Nephron progenitor cell (in vitro differentiated cells): ENCODE measurements at regions not wholly inside any gene's neighbourhood (a gene's known extent, or its start where the extent isn't known, plus 50 kb on each side); places are given as distances from the start of the nearest gene placed in this dataset.

Experiments used
- DNase-seq: peaks from one replicate; pipeline ENCODE4 v3.0.0; 2021
- H3K27ac Mint-ChIP-seq: 2 replicates; pipeline ENCODE4 v1.8.0; 2021; ENCODE audit warnings: mild to moderate bottlenecking, moderate library complexity, mixed read lengths
- H3K27me3 Mint-ChIP-seq: 2 replicates; pipeline ENCODE4 v1.8.0; 2021; ENCODE audit warnings: mild to moderate bottlenecking, low read depth, mixed read lengths; ENCODE audit not compliant: poor library complexity
- H3K36me3 Mint-ChIP-seq: 2 replicates; pipeline ENCODE4 v1.8.0; 2021; ENCODE audit warnings: low read depth, mixed read lengths
- H3K4me1 Mint-ChIP-seq: 2 replicates; pipeline ENCODE4 v1.8.0; 2021; ENCODE audit warnings: mixed read lengths
- H3K4me3 Mint-ChIP-seq: 2 replicates; pipeline ENCODE4 v1.8.0; 2021; ENCODE audit warnings: mild to moderate bottlenecking, moderate library complexity, mixed read lengths
- H3K9me3 Mint-ChIP-seq: 2 replicates; pipeline ENCODE4 v1.8.0; 2021; ENCODE audit warnings: mild to moderate bottlenecking, moderate library complexity, mixed read lengths
- CTCF ChIP-seq: fragments of 200-600 bp; sonication (generic); IDR thresholded peaks from 2 replicates; pipeline ENCODE4 v1.5.0; 2021; ENCODE audit warnings: antibody characterized with exemption

GRCh38 chr2:223107825-223108224 lies 55.8 kb downstream of the KCNE4 start:
- Mint-ChIP-seq H3K4me1 (peaks cover 5% of the 10 kb centered on the region), H3K36me3 (no peaks in the 10 kb centered on the region), H3K4me3 (no peak overlapping the region), H3K9me3 (peaks cover 8% of the 10 kb centered on the region), H3K27ac (no peak overlapping the region), H3K27me3 (no peaks in the 10 kb centered on the region)
- no peak for DNase-seq
- no peak for TF ChIP-seq CTCF

GRCh38 chr2:223108351-223109050 lies 56.5 kb downstream of the KCNE4 start:
- H3K27ac Mint-ChIP-seq, result no peak overlapping the region
- no peak for TF ChIP-seq CTCF

GRCh38 chr2:223109341-223109740 lies 57.4 kb downstream of the KCNE4 start:
- no peaks in the 10 kb centered on the region for H3K36me3 Mint-ChIP-seq
- no peaks in the 10 kb centered on the region for H3K4me1 Mint-ChIP-seq
- TF ChIP-seq CTCF, result no peak
- no peak overlapping the region for H3K27ac Mint-ChIP-seq
- H3K27me3 Mint-ChIP-seq, result no peaks in the 10 kb centered on the region
- peaks cover 8% of the 10 kb centered on the region for H3K9me3 Mint-ChIP-seq
- no peak overlapping the region for H3K4me3 Mint-ChIP-seq
- no peak for DNase-seq

More at GRCh38 chr2:223108351-223109050, 56.5 kb downstream of the KCNE4 start:
- Mint-ChIP-seq H3K4me3 (no peak overlapping the region), H3K9me3 (peaks cover 8% of the 10 kb centered on the region), H3K36me3 (no peaks in the 10 kb centered on the region), H3K4me1 (no peaks in the 10 kb centered on the region), H3K27me3 (no peaks in the 10 kb centered on the region)
- no peak for DNase-seq

GRCh38 chr2:223113161-223113560 lies 61.2 kb downstream of the KCNE4 start:
- Mint-ChIP-seq H3K4me1 (no peaks in the 10 kb centered on the region), H3K9me3 (peaks cover 8% of the 10 kb centered on the region), H3K4me3 (no peak overlapping the region), H3K36me3 (no peaks in the 10 kb centered on the region), H3K27me3 (no peaks in the 10 kb centered on the region), H3K27ac (no peak overlapping the region)
- no peak for TF ChIP-seq CTCF
- DNase-seq, result no peak

GRCh38 chr2:223114170-223114569 lies 62.2 kb downstream of the KCNE4 start:
- no peak for TF ChIP-seq CTCF
- Mint-ChIP-seq H3K9me3 (peaks cover 8% of the 10 kb centered on the region), H3K4me3 (no peak overlapping the region), H3K36me3 (no peaks in the 10 kb centered on the region), H3K27ac (no peak overlapping the region), H3K27me3 (peaks cover 3% of the 10 kb centered on the region), H3K4me1 (no peaks in the 10 kb centered on the region)
- no peak for DNase-seq

GRCh38 chr2:223114917-223115316 lies 62.9 kb downstream of the KCNE4 start:
- H3K9me3 Mint-ChIP-seq, result peaks cover 8% of the 10 kb centered on the region
- no peak for DNase-seq
- no peaks in the 10 kb centered on the region for H3K36me3 Mint-ChIP-seq
- TF ChIP-seq CTCF, result no peak
- peaks cover 7% of the 10 kb centered on the region for H3K27me3 Mint-ChIP-seq
- no peaks in the 10 kb centered on the region for H3K4me1 Mint-ChIP-seq
- no peak overlapping the region for H3K27ac Mint-ChIP-seq
- H3K4me3 Mint-ChIP-seq, result no peak overlapping the region
